ENCODE measurements at regions not wholly inside any gene's neighbourhood (a gene's known extent, or its start where the extent isn't known, plus 50 kb on each side); places are given as distances from the start of the nearest gene placed in this dataset.
A peak's percentile ranks its signal among the peaks of the same experiment; 100 is the strongest.

DNA sequence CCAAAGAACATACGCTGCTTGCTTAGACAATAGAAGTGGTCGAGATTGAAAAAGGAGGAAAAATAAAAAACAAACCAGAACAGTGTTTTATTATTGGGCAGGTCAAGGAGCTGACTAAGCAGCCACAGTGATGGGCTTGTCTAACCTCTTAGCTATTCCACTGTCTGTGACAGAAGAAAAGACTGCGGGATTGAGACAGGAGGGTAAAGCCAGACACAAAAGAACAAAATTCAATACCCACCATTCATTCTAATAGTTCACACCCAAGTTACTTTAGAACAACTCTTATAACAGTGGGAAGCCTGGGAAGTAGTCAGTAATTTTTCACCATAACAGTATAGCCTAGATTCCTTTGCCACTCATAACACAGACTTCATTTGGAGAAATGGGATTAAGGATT is 435.4 kb downstream of the MFSD1 start:
- Histone ChIP-seq H3K4me3 (no peak overlapping the region), H3K27ac (no peak overlapping the region), H3K36me3 (no peaks in the 10 kb centered on the region), H3K4me1 (no peaks in the 10 kb centered on the region), H3K27me3 (peaks cover 0 to 6% (median 0%) of the 10 kb centered on the region in 7 donors), H3K9me3 (no peaks in the 10 kb centered on the region)
- no peak for TF ChIP-seq CTCF (IDR thresholded peaks at IDR 0.05)
- intact Hi-C loops (cut with DNase I): no loop called here
- 74 to 76% methylated on average over 3 of the region's 3 CpGs for WGBS, 2 donors
- no peak for DNase-seq
- ATAC-seq: no peak

DNA sequence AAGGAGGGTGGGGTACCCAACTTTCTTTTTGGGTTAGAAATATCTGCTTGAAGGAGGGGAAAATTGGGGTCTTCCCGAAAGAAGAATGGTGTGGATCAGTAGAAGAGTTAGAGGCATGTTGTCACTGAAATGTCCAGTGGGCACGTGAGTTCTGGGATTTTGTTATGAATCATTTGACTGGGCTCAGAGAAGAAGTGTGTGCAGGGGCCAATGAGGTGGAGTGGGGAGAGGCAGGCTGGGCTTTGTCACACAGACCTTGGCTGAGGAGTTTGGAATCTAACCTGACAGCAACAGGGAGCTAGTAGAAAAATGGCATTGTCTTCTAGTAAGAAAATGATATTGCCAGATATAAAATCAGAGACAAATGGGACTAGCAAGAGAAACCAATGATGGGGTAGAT is 436.8 kb downstream of the MFSD1 start:
- no peak for DNase-seq
- H3K4me1 ChIP-seq: no peaks in the 10 kb centered on the region
- H3K27ac ChIP-seq: no peak overlapping the region
- peak in 1 of 8 donors; percentile 39 for ATAC-seq
- 89 to 90% methylated on average over 2 of the region's 2 CpGs for WGBS, 2 donors
- peaks cover 0 to 6% (median 0%) of the 10 kb centered on the region in 7 donors for H3K27me3 ChIP-seq
- no peak for TF ChIP-seq CTCF (IDR thresholded peaks at IDR 0.05)
- no peaks in the 10 kb centered on the region for H3K9me3 ChIP-seq
- intact Hi-C loops (cut with DNase I): no loop called here
- H3K36me3 ChIP-seq: no peaks in the 10 kb centered on the region
- no peak overlapping the region for H3K4me3 ChIP-seq

DNA sequence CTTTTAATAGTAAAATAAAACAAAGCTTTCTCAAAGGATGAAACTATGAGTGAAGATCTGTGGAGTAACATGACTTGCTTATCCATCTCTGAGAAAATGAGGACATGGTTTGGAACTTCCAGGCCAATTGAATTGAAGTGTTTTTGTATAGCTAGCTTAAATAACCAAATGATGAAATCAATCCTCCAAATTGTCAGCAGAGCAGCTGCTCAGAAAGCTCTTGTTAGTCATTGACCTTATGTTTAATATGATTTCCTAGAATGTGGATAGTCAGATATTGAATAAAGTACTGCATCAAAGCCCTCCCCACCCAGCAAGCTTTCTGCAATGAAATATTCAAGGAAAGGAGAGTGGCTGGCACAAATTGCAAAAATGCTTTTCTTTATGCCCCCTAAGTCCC is 437.2 kb downstream of the MFSD1 start:
- no peak for TF ChIP-seq CTCF (IDR thresholded peaks at IDR 0.05)
- Histone ChIP-seq H3K4me3 (no peak overlapping the region), H3K9me3 (no peaks in the 10 kb centered on the region), H3K27ac (no peak overlapping the region), H3K27me3 (peaks cover 0 to 6% (median 0%) of the 10 kb centered on the region in 7 donors), H3K36me3 (no peaks in the 10 kb centered on the region), H3K4me1 (no peaks in the 10 kb centered on the region)
- intact Hi-C loops (cut with DNase I): no loop called here
- no peak for DNase-seq
- ATAC-seq: no peak

- 62 to 63% methylated on average over 4 of the region's 4 CpGs for WGBS, 2 donors
- Histone ChIP-seq H3K27ac (no peak overlapping the region), H3K4me1 (no peaks in the 10 kb centered on the region), H3K36me3 (no peaks in the 10 kb centered on the region), H3K4me3 (no peak overlapping the region), H3K9me3 (no peaks in the 10 kb centered on the region), H3K27me3 (peaks cover 0 to 6% (median 0%) of the 10 kb centered on the region in 7 donors)
- TF ChIP-seq CTCF (IDR thresholded peaks at IDR 0.05): no peak
- intact Hi-C loops (cut with DNase I): no loop called here
- no peak for ATAC-seq
- no peak for DNase-seq
Measured at GRCh38 chr3:159244933-159245332, 443.1 kb downstream of the MFSD1 start.

DNA sequence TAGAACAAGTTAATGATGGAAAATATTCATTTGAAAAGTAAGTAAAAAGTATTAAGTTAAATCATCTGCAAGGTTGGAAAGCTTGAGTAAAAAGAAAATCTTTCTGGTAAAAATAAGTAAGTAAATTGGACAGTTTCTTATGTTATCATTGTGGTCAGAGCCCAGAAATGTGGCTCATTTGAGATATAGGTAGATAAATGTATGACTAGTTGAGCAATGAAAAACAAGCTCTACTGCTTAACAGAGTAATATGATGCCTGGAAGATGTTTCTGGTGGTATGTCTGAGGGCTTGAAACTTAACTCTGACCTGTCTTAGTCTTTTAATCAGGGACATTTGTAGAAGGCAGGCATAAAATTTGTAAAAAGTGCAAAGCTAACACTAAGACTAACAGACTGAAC is 444.0 kb downstream of the MFSD1 start:
- no peaks in the 10 kb centered on the region for H3K4me1 ChIP-seq
- no peaks in the 10 kb centered on the region for H3K9me3 ChIP-seq
- no peaks in the 10 kb centered on the region for H3K36me3 ChIP-seq
- H3K27ac ChIP-seq: no peak overlapping the region
- no peaks in the 10 kb centered on the region for H3K27me3 ChIP-seq
- DNase-seq (no peak), ATAC-seq (no peak)
- H3K4me3 ChIP-seq: no peak overlapping the region
- TF ChIP-seq CTCF (IDR thresholded peaks at IDR 0.05): no peak
- intact Hi-C loops (cut with DNase I): loop anchor here in 1 of 10 donors (2.0 kb wide), 1 partner anchor 115 kb away; no protein-coding TSS in a partner anchor
